T-helper 22 cell (primary cell): ENCODE measurements at regions not wholly inside any gene's neighbourhood (a gene's known extent, or its start where the extent isn't known, plus 50 kb on each side); places are given as distances from the start of the nearest gene placed in this dataset.

Source experiments
- DNase-seq: peaks from one replicate; pipeline ENCODE4 v3.0.0-alpha.2; 2020; ENCODE audit warnings: low read depth

- DNase-seq: no peak
Observed at GRCh38 chr10:78516756-78517155, 483.1 kb downstream of the RPS24 start.

DNA sequence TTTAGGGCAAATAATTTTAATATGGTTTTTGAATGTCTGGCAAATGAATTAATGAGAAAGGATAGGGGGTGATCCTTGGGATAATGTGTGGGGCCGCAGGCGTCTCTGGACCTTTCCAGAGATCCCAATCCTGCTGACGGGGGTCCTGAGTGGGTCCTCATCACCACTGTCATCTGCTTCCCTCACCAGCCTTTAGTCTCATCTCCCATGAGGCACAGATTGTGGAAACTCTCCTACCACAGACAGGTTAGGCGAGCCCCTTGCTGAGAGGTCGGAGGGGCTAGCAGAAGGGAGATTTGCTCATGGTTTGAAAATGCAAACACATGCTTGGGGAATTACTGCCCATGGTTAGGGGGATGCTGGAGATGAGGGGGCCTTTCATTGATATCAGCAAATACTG lies 484.6 kb downstream of the RPS24 start:
- no peak for DNase-seq

- no peak for DNase-seq
Observed at GRCh38 chr10:78520737-78521430, 487.2 kb downstream of the RPS24 start.

GRCh38 chr10:78523453-78523852 lies 489.8 kb downstream of the RPS24 start:
- no peak for DNase-seq

DNA sequence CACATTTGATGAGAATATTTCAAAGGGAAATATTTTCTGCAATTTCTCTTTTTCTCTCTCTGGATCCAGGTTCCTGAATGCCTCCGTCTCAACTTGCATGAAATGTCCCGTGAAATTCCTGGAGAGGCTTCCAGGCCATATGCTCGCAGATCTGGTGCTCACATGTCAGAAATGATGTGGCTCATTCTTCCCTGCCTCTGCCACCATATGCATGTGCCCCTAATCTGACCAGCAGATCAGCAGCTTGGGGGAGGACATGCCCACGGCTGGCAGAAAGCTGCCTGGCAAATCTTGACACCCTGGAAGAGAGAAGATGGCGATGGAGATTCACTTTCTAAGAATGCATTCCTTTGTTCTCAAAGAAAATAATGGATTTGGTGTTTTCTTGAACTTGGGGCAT lies 490.7 kb downstream of the RPS24 start:
- no peak for DNase-seq

GRCh38 chr10:78524941-78525340 lies 491.3 kb downstream of the RPS24 start:
- no peak for DNase-seq

DNA sequence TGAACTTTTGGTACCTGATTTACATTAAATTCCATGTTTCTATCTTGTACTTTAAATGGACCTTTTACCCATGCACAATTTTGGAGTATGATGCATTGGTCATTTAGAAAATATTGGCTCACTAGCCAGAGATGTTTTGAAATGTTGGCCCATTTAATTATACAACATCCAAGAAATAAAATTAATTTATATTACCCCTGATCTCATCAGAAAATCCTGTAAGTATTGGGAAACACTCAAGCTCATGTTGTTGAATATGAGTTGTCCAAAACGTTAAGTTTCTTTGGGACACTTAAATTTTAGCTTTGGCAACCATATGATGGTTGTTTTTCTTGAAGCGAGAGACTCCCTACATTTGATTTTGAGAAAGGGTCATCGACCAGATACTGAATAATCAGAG lies 492.7 kb downstream of the RPS24 start:
- DNase-seq: no peak

GRCh38 chr10:78527296-78527695 lies 493.6 kb downstream of the RPS24 start:
- no peak for DNase-seq

GRCh38 chr10:78528749-78529204 lies 495.1 kb downstream of the RPS24 start:
- DNase-seq: no peak

GRCh38 chr10:78529262-78529661 lies 495.6 kb downstream of the RPS24 start:
- DNase-seq: no peak

DNA sequence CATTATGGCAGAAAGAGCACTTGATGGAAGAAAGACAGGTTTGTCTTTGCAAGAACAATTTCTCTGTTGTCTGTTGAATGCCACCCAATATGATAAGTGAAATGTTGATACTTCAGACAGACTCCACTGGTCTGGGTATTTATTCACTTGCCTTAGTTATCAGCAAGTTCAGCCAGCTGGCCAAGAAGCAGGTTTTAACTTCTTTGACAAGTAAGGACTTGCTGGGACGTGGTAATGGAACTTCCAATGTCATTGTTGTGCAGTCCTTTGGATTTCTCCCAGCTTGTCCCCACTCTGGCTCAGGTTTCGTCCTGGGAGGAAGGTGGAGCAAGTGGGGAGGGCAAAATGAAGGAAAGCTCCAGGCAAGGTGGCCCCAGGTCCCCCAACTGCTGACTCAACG lies 497.4 kb downstream of the RPS24 start:
- no peak for DNase-seq

DNA sequence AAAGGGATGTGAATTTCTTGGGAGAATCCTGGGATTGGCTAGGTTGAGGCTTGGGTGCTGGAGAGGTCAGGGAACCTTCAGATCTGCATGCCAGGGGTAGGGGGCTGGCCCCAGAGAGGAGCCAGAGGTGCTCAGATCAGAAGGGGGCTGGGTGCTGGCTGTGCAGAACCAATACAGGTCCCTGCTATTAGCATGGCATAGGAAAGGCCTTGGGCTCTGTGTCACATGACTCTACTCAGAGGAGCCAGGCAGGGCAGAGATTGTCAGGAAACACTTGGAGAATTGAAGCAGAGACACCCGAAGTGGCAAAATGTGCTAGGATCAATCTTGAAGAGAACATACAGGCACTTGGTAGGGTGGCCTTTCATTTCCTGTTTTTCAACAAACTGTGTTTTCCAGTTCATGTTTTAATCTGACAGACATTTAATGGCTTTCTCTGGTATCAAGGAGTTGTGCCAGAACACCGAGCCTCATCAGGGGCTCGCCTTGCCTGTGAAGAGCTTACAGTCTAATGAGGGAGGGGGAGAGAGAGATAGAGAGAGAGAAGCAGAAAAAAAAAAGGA lies 498.9 kb downstream of the RPS24 start:
- DNase-seq: no peak

DNA sequence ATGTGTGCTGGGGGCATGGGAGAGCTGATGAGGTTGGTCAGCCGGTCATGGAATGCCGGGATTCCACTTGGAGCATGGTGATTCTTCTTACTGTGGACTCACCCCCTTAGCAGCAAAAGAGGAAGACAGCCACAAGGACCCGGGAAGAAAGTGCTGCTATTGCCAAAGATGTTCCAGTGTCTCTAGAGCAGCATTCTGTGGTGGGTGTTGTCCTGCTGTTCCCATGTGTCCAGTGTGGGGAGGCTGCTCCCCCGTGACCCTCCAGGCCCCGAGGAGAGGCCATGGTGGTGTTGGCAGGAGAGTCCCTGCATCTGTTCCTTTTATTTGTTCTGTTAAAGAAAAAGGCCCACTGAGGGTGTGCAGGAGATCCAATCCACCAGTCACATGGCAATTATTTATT lies 499.4 kb downstream of the RPS24 start:
- DNase-seq: no peak

GRCh38 chr10:78533776-78534175 lies 500.1 kb downstream of the RPS24 start:
- no peak for DNase-seq

DNA sequence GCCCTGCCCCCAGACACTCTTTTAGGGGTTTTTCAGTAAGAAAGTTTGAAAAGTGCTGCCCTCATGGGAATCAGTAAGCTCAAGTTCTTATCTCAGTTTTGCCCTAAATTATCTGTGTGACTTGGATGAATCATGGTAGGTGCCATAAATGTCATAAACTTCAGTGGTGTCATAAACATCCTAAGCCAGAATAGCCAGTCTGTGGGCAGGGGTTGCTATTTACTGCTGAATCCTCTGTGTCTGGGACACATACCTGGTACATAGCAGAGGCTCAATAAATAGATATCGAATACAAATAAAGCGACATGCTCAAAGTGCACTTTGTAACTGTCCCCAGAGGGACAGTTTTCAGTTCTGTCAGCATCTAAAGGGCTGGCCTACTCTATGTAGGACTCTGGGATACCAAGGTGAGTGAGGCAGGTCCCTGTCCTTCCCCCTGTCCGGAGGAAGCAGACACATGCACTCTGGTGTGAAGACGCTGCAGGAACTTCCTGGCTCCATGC lies 502.1 kb downstream of the RPS24 start:
- DNase-seq: no peak

GRCh38 chr10:78537018-78537417 lies 503.4 kb downstream of the RPS24 start:
- no peak for DNase-seq

- no peak for DNase-seq
Observed at GRCh38 chr10:78539247-78539766, 505.6 kb downstream of the RPS24 start.

GRCh38 chr10:78540355-78541076 lies 506.9 kb downstream of the RPS24 start:
- DNase-seq: no peak

DNA sequence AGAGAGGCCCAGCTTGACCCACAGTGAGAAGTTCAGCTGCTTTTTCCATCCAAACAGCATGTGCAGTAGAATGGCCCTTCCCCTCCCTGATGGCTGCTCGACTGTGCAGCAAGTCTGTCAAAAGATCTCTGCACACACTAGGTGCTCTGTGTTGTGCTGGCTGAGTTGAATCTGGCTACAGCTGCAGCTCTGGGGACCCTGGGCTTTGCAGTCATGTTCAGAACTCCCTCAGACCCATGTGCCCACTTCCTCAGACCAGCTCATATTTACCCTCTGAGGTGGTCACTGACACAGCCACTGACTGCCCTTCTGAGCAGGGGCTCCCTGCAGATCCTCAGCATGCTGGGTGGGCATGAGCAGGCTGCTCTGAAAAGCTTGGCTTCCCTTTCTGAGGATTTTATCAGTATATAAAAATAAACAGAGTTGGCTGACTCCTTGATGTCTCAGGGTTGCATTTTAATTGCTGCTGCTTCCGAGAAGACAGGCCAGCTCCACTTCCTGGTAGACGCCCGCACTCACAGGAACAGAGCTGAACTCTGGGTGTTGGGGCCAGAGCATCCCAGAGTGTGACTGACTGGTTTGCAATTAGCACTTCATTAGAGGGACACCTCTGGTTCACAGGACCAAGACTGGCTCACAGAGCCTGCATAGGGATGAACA lies 507.9 kb downstream of the RPS24 start:
- no peak for DNase-seq

- no peak for DNase-seq
Observed at GRCh38 chr10:78542141-78542489, 508.5 kb downstream of the RPS24 start.

DNA sequence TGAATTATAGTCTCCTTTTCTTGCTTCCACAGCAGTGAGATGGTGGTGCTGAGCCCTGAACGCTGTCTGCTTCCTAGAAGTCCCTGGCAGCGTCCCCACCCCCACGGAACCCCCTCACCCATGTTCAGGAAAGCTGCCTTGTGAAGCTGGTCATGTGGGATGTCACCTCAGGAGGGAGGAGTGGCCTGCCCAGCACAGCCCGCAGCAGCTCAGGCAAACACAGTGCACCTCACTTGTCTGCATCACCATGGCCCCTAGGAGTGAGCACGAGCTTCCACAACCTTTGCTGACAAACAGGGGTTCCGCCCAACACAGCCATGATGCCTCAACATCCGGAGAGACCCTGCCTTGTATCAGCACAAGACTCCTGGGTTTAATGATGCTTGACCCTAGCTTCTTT lies 508.9 kb downstream of the RPS24 start:
- DNase-seq: no peak

DNA sequence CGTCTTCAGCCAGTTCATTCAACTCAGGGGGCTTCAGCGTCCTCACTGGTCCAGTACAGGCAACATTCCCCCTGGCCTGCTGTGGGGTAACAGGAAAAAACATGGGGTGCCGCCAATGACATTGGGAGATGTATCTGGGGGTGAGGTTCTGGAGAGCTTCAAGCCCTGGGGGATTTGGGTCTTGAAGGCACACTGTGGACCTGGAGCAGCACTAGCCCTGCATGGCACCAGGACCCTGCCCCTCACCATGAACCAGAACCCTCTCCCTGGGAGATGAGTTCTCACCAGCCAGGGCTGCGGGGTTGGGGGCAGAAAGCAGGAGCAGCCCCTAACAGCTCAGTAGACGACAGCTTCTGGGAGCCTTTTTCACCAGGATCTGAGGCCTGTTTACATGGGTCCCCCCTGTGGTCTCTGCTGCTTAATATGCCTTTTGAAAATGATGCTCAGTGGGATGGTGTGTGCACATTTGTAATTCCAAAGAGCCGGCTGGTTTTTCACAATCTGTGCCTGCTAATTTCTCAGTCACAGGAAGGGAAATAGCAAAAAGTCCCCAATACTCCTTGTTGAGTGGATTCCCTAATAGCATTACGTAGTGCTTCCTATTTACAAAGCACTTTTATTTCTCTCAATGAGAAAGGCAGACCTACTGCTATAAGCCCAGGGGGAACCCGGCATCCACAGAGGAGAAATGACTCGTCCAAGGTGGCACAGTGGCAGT lies 509.5 kb downstream of the RPS24 start:
- no peak for DNase-seq
